ENCODE measurements at regions not wholly inside any gene's neighbourhood (a gene's known extent, or its start where the extent isn't known, plus 50 kb on each side); places are given as distances from the start of the nearest gene placed in this dataset.

- DNase-seq (ENCODE audit: low read depth), result no peak
Measured at GRCh38 chr15:62708470-62708869, 334.1 kb upstream of the TPM1 start.

GRCh38 chr15:62709261-62709660, 333.3 kb upstream of the TPM1 start:
- DNase-seq (ENCODE audit: low read depth), result no peak

GRCh38 chr15:62711691-62712454, 330.7 kb upstream of the TPM1 start:
- no peak for DNase-seq (ENCODE audit: low read depth)

- DNase-seq (ENCODE audit: low read depth), result no peak
Measured at GRCh38 chr15:62712455-62712839, 330.1 kb upstream of the TPM1 start.

GRCh38 chr15:62715946-62716345, 326.6 kb upstream of the TPM1 start:
- DNase-seq (ENCODE audit: low read depth), result no peak

GRCh38 chr15:62717496-62717895, 325.1 kb upstream of the TPM1 start:
- no peak for DNase-seq (ENCODE audit: low read depth)

GRCh38 chr15:62719316-62719715, 323.2 kb upstream of the TPM1 start:
- DNase-seq (ENCODE audit: low read depth), result no peak

GRCh38 chr15:62722237-62722636, 320.3 kb upstream of the TPM1 start:
- no peak for DNase-seq (ENCODE audit: low read depth)

- no peak for DNase-seq (ENCODE audit: low read depth)
Measured at GRCh38 chr15:62726461-62726860, 316.1 kb upstream of the TPM1 start.

- no peak for DNase-seq (ENCODE audit: low read depth)
Measured at GRCh38 chr15:62727501-62727900, 315.0 kb upstream of the TPM1 start.

- DNase-seq (ENCODE audit: low read depth), result no peak
Measured at GRCh38 chr15:62730825-62731224, 311.7 kb upstream of the TPM1 start.

- DNase-seq (ENCODE audit: low read depth), result no peak
Measured at GRCh38 chr15:62732078-62732477, 310.5 kb upstream of the TPM1 start.

- no peak for DNase-seq (ENCODE audit: low read depth)
Measured at GRCh38 chr15:62734706-62735105, 307.8 kb upstream of the TPM1 start.

- no peak for DNase-seq (ENCODE audit: low read depth)
Measured at GRCh38 chr15:62736756-62737155, 305.8 kb upstream of the TPM1 start.

GRCh38 chr15:62737551-62737950, 305.0 kb upstream of the TPM1 start:
- DNase-seq (ENCODE audit: low read depth), result no peak

GRCh38 chr15:62739082-62739481, 303.5 kb upstream of the TPM1 start:
- no peak for DNase-seq (ENCODE audit: low read depth)

- no peak for DNase-seq (ENCODE audit: low read depth)
Measured at GRCh38 chr15:62739507-62739906, 303.0 kb upstream of the TPM1 start.

- DNase-seq (ENCODE audit: low read depth), result no peak
Measured at GRCh38 chr15:62740141-62741004, 302.2 kb upstream of the TPM1 start.

GRCh38 chr15:62741106-62741505, 301.4 kb upstream of the TPM1 start:
- no peak for DNase-seq (ENCODE audit: low read depth)

GRCh38 chr15:62742409-62743171, 300.0 kb upstream of the TPM1 start:
- no peak for DNase-seq (ENCODE audit: low read depth)

GRCh38 chr15:62745621-62746225, 296.8 kb upstream of the TPM1 start:
- DNase-seq (ENCODE audit: low read depth), result no peak

GRCh38 chr15:62748196-62748595, 294.4 kb upstream of the TPM1 start:
- no peak for DNase-seq (ENCODE audit: low read depth)
